IMR-90 (cell line): ENCODE measurements at regions not wholly inside any gene's neighbourhood (a gene's known extent, or its start where the extent isn't known, plus 50 kb on each side); places are given as distances from the start of the nearest gene placed in this dataset.

ENCODE experiments used
- ATAC-seq: fragments of 200-7000 bp; cut with Tn5 transposase; 2 replicates; pipeline ENCODE4 v1.9.1; 2020; ENCODE audit warnings: low read depth, mild to moderate bottlenecking, moderate library complexity
- BruUV-seq: library from RNA; stranded (reverse); fragments of 400-500 nt; replicated peaks from 2 replicates; lab custom pipeline; 2021; lab: Mats Ljungman, UMichigan
- CTCF ChIA-PET: fragments of 300-600 bp; formaldehyde crosslinking; extraction: SDS; loops from one replicate; lab custom pipeline; 2021; ENCODE audit warnings: antibody characterized with exemption; lab: Yijun Ruan, JAX
- POLR2A ChIA-PET: fragments of 300-600 bp; sonication (Branson Sonifier 250); formaldehyde crosslinking; loops from one replicate; lab custom pipeline; 2022; ENCODE audit warnings: antibody characterized with exemption; ENCODE audit not compliant: unreplicated experiment; lab: Charles Lee
- DNase-seq: peaks from one replicate; pipeline ENCODE4 v3.0.0; 2013
- H2AFZ ChIP-seq: replicated peaks from 2 replicates; pipeline ENCODE3; 2013; ENCODE audit warnings: low read length, mild to moderate bottlenecking; ENCODE audit not compliant: poor library complexity
- H2AK5ac ChIP-seq: 2 replicates; pipeline ENCODE4 v1.6.1; 2013; ENCODE audit warnings: low read depth, low read length, inconsistent platforms
- H2AK9ac ChIP-seq: replicated peaks from 2 replicates; pipeline ENCODE3; 2013; ENCODE audit warnings: mild to moderate bottlenecking, low read depth, low read length, moderate library complexity; ENCODE audit not compliant: poor library complexity
- H2BK120ac ChIP-seq: 2 replicates; pipeline ENCODE4 v1.6.1; 2013; ENCODE audit warnings: low read depth, low read length, inconsistent platforms
- H2BK15ac ChIP-seq: 3 replicates; pipeline ENCODE4 v1.6.1; 2013; ENCODE audit warnings: low read depth, low read length, inconsistent platforms
- H2BK20ac ChIP-seq: 2 replicates; pipeline ENCODE4 v1.6.1; 2013; ENCODE audit warnings: low read depth, mild to moderate bottlenecking, inconsistent platforms, low read length, moderate library complexity
- H2BK5ac ChIP-seq: 2 replicates; pipeline ENCODE4 v1.6.1; 2013; ENCODE audit warnings: mild to moderate bottlenecking, low read depth, low read length, inconsistent platforms; ENCODE audit not compliant: poor library complexity, severe bottlenecking
- H3K14ac ChIP-seq: replicated peaks from 2 replicates; pipeline ENCODE4 v1.6.1; 2013; ENCODE audit warnings: low read depth, low read length, inconsistent platforms
- H3K18ac ChIP-seq: 2 replicates; pipeline ENCODE4 v1.6.1; 2013; ENCODE audit warnings: low read depth, low read length, control low read depth
- H3K23ac ChIP-seq: 2 replicates; pipeline ENCODE4 v1.6.1; 2013; ENCODE audit warnings: low read depth, low read length, inconsistent platforms
- H3K27ac ChIP-seq: 2 replicates; pipeline ENCODE4 v1.5.1; 2013; ENCODE audit warnings: mild to moderate bottlenecking, control low read depth, low read length; ENCODE audit not compliant: insufficient read depth
- H3K27me3 ChIP-seq: 2 replicates; pipeline ENCODE4 v1.6.1; 2013; ENCODE audit warnings: low read length; ENCODE audit not compliant: control insufficient read depth, insufficient read depth
- H3K36me3 ChIP-seq: 2 replicates; pipeline ENCODE4 v1.6.1; 2013; ENCODE audit warnings: low read length, mixed read lengths; ENCODE audit not compliant: control insufficient read depth, insufficient read depth
- H3K4ac ChIP-seq: 2 replicates; pipeline ENCODE4 v1.6.1; 2013; ENCODE audit warnings: low read depth, low read length, inconsistent platforms
- H3K4me1 ChIP-seq: 2 replicates; pipeline ENCODE4 v1.6.1; 2013; ENCODE audit warnings: low read length, mixed read lengths; ENCODE audit not compliant: control insufficient read depth, insufficient read depth
- H3K4me2 ChIP-seq: 2 replicates; pipeline ENCODE4 v1.6.1; 2013; ENCODE audit warnings: low read depth, mild to moderate bottlenecking, control low read depth, low read length, moderate library complexity
- H3K4me3 ChIP-seq: 2 replicates; pipeline ENCODE4 v1.5.1; 2013; ENCODE audit warnings: low read depth, mild to moderate bottlenecking, control low read depth, low read length, moderate library complexity; ENCODE audit not compliant: insufficient read depth
- H3K56ac ChIP-seq: 2 replicates; pipeline ENCODE4 v1.6.1; 2013; ENCODE audit warnings: low read length, inconsistent platforms; ENCODE audit not compliant: insufficient read depth; ENCODE audit errors: extremely low read depth
- H3K79me1 ChIP-seq, 2 experiments: 2 replicates each; pipeline ENCODE4 v1.6.1; 2013; ENCODE audit warnings: low read length in 2 of 2, inconsistent platforms in 1 of 2, low read depth in 1 of 2
- H3K9ac ChIP-seq: 2 replicates; pipeline ENCODE4 v1.6.1; 2013; ENCODE audit warnings: low read depth, low read length, control low read depth
- H3K9me1 ChIP-seq: 2 replicates; pipeline ENCODE4 v1.6.1; 2013; ENCODE audit warnings: low read length, inconsistent platforms; ENCODE audit not compliant: insufficient read depth
- H3K9me3 ChIP-seq: 2 replicates; pipeline ENCODE4 v1.6.1; 2013; ENCODE audit warnings: low read length; ENCODE audit not compliant: control insufficient read depth, insufficient read depth
- H4K20me1 ChIP-seq: 2 replicates; pipeline ENCODE4 v1.6.1; 2013; ENCODE audit warnings: low read length, inconsistent platforms; ENCODE audit not compliant: insufficient read depth
- H4K5ac ChIP-seq: 2 replicates; pipeline ENCODE4 v1.6.1; 2013; ENCODE audit warnings: mild to moderate bottlenecking, low read depth, low read length, control low read depth
- H4K8ac ChIP-seq, 2 experiments: 2 replicates each; pipeline ENCODE4 v1.6.1; 2013; ENCODE audit warnings: low read depth in 2 of 2, low read length in 2 of 2, control low read depth in 1 of 2, inconsistent platforms in 1 of 2
- H4K91ac ChIP-seq: 2 replicates; pipeline ENCODE4 v1.6.1; 2013; ENCODE audit warnings: low read depth, low read length, inconsistent platforms; ENCODE audit not compliant: insufficient read depth
- BHLHE40 ChIP-seq: fragments of 150-350 bp; IDR thresholded peaks from 2 replicates; pipeline ENCODE4 v1.6.1; 2016; ENCODE audit warnings: mild to moderate bottlenecking, low read depth, low read length
- CEBPB ChIP-seq: IDR thresholded peaks from 2 replicates; pipeline ENCODE4 v1.6.1; 2012; ENCODE audit warnings: low read depth, low read length, improper control_type of control experiment
- CHD1 ChIP-seq: IDR thresholded peaks from 2 replicates; pipeline ENCODE4 v1.6.1; 2012; ENCODE audit warnings: low read depth, low read length, improper control_type of control experiment
- CTCF ChIP-seq: conservative IDR thresholded peaks from 2 replicates; pipeline ENCODE4 v1.5.1; 2012; ENCODE audit warnings: mild to moderate bottlenecking, low read depth, low read length, improper control_type of control experiment
- FOS ChIP-seq: fragments of 150-350 bp; IDR thresholded peaks from 2 replicates; pipeline ENCODE4 v1.6.1; 2016; ENCODE audit warnings: low read depth, low read length
- MAFK ChIP-seq: IDR thresholded peaks from 2 replicates; pipeline ENCODE4 v1.6.1; 2012; ENCODE audit warnings: low read depth, low read length, improper control_type of control experiment
- MAZ ChIP-seq: IDR thresholded peaks from 2 replicates; pipeline ENCODE4 v1.6.1; 2012; ENCODE audit warnings: low read depth, mild to moderate bottlenecking, low read length, improper control_type of control experiment, moderate library complexity, borderline replicate concordance
- MXI1 ChIP-seq: IDR thresholded peaks from 2 replicates; pipeline ENCODE4 v1.6.1; 2012; ENCODE audit warnings: low read depth, mild to moderate bottlenecking, low read length, moderate library complexity, borderline replicate concordance
- NFE2L2 ChIP-seq: fragments of 150-350 bp; IDR thresholded peaks from 2 replicates; pipeline ENCODE4 v1.6.1; 2016; ENCODE audit warnings: low read depth, mild to moderate bottlenecking, low read length
- POLR2A ChIP-seq: IDR thresholded peaks from 2 replicates; pipeline ENCODE4 v1.6.1; 2012; ENCODE audit warnings: mild to moderate bottlenecking, low read depth, low read length
- RAD21 ChIP-seq: IDR thresholded peaks from 2 replicates; pipeline ENCODE4 v1.6.1; 2012; ENCODE audit warnings: low read length, improper control_type of control experiment
- RCOR1 ChIP-seq: IDR thresholded peaks from 2 replicates; pipeline ENCODE4 v1.6.1; 2012; ENCODE audit warnings: mild to moderate bottlenecking, low read length, improper control_type of control experiment; ENCODE audit not compliant: insufficient replicate concordance
- RFX5 ChIP-seq: IDR thresholded peaks from 2 replicates; pipeline ENCODE4 v1.8.0; 2012; ENCODE audit warnings: low read depth, mild to moderate bottlenecking, low read length, moderate library complexity
- SMC3 ChIP-seq: fragments of 150-350 bp; IDR thresholded peaks from 2 replicates; pipeline ENCODE4 v1.6.1; 2016; ENCODE audit warnings: low read depth, mild to moderate bottlenecking, antibody characterized with exemption, low read length, moderate library complexity
- dilution Hi-C: fragments of 300-500 bp; cut with HindIII; formaldehyde crosslinking; loops from one replicate; pipeline ENCODE4 v1.14.3; 2018; ENCODE audit warnings: low sequenced_read_pairs; ENCODE audit not compliant: unreplicated experiment
- in situ Hi-C: fragments of 300-500 bp; cut with MboI; formaldehyde crosslinking; loops from 3 replicates; pipeline ENCODE4 v1.14.3; 2019; ENCODE audit warnings: low sequenced_read_pairs, inconsistent platforms, mixed read lengths
- intact Hi-C: fragments of 100-400 bp; cut with micrococcal nuclease; formaldehyde crosslinking; loops from 2 replicates; pipeline ENCODE4 v1.10.0; 2022
- TF ChIP-seq, protein P1 (sequence below): fragments of 150-350 bp; IDR thresholded peaks from 2 replicates; pipeline ENCODE4 v1.6.1; 2017; ENCODE audit warnings: mild to moderate bottlenecking, antibody characterized with exemption, low read length, low read depth
- TF ChIP-seq, protein P2 (sequence below): fragments of 150-350 bp; IDR thresholded peaks from 2 replicates; pipeline ENCODE4 v1.6.1; 2016; ENCODE audit warnings: low read depth, mild to moderate bottlenecking, low read length, moderate library complexity, borderline replicate concordance

DNA sequence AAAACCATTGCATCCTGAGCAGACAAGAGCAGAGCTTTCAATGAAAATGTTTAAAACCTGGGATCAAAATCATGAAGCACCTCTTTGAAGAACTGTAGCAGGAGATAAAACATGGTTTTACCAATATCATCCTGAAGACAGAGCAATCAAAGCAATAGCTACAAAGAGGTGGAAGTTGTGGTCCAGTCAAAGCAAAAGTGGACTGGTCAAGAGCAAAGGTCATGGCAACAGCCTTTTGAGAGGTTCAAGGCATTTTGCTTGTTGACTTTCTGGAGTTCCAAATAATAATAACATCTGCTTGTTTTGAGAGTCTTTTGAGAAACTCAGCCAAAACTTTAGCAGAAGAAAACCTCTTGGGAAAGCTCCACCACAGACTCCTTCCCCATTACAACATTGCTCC, 893.9 kb upstream of the POT1 start:
- Histone ChIP-seq H2BK15ac (no peak overlapping the region), H3K56ac (no peak overlapping the region), H4K20me1 (no peaks in the 10 kb centered on the region), H2AK9ac (no peak overlapping the region), H2BK5ac (no peak overlapping the region), H3K27ac (no peak overlapping the region), H3K9me3 (peaks cover 4% of the 10 kb centered on the region), H3K4me1 (no peaks in the 10 kb centered on the region), H3K4me3 (no peak overlapping the region), H3K4me2 (no peak overlapping the region), H3K4ac (no peak overlapping the region), H3K18ac (no peak overlapping the region), H3K36me3 (no peaks in the 10 kb centered on the region), H4K8ac (no peak overlapping the region), H3K23ac (no peak overlapping the region), H2BK20ac (no peak overlapping the region), H4K91ac (no peak overlapping the region), H3K79me1 (no peaks in the 10 kb centered on the region), H2AK5ac (no peak overlapping the region), H3K27me3 (no peaks in the 10 kb centered on the region), H3K14ac (no peak overlapping the region), H4K5ac (no peak overlapping the region), H2BK120ac (no peak overlapping the region), H2AFZ (no peak overlapping the region), H3K9me1 (no peaks in the 10 kb centered on the region), H3K9ac (no peak overlapping the region)
- TF ChIP-seq RAD21: no peak
- TF ChIP-seq RCOR1: no peak
- TF ChIP-seq FOS: no peak
- TF ChIP-seq SMC3: no peak
- TF ChIP-seq, protein P1, sequence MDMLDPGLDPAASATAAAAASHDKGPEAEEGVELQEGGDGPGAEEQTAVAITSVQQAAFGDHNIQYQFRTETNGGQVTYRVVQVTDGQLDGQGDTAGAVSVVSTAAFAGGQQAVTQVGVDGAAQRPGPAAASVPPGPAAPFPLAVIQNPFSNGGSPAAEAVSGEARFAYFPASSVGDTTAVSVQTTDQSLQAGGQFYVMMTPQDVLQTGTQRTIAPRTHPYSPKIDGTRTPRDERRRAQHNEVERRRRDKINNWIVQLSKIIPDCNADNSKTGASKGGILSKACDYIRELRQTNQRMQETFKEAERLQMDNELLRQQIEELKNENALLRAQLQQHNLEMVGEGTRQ: no peak
- TF ChIP-seq RFX5: no peak
- no peak for TF ChIP-seq CTCF
- TF ChIP-seq MXI1: no peak
- no peak for TF ChIP-seq BHLHE40
- no peak for TF ChIP-seq CEBPB
- TF ChIP-seq, protein P2, sequence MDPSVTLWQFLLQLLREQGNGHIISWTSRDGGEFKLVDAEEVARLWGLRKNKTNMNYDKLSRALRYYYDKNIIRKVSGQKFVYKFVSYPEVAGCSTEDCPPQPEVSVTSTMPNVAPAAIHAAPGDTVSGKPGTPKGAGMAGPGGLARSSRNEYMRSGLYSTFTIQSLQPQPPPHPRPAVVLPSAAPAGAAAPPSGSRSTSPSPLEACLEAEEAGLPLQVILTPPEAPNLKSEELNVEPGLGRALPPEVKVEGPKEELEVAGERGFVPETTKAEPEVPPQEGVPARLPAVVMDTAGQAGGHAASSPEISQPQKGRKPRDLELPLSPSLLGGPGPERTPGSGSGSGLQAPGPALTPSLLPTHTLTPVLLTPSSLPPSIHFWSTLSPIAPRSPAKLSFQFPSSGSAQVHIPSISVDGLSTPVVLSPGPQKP: no peak
- no peak for TF ChIP-seq NFE2L2
- TF ChIP-seq MAFK: no peak
- no peak for TF ChIP-seq CHD1
- no peak for TF ChIP-seq POLR2A
- TF ChIP-seq MAZ: no peak
- in situ Hi-C loops (no loop called here), dilution Hi-C loops (no loop called here), intact Hi-C loops (no loop called here)
- DNase-seq (no peak), ATAC-seq (no peak)
- ChIA-PET POLR2A (no interaction called here), CTCF (no interaction called here)
- BruUV-seq: no TSS peak
